Neural crest cell (in vitro differentiated cells): ENCODE measurements at regions not wholly inside any gene's neighbourhood (a gene's known extent, or its start where the extent isn't known, plus 50 kb on each side); places are given as distances from the start of the nearest gene placed in this dataset.

Source experiments
- DNase-seq: peaks from one replicate; pipeline ENCODE4 v3.0.0; 2021; ENCODE audit warnings: low read depth, mixed read lengths, low spot score
- H3K27ac Mint-ChIP-seq: one replicate; pipeline ENCODE4 v1.8.0; 2021; ENCODE audit warnings: mild to moderate bottlenecking, mixed read lengths; ENCODE audit not compliant: unreplicated experiment
- H3K27me3 Mint-ChIP-seq: 2 replicates; pipeline ENCODE4 v1.8.0; 2021; ENCODE audit warnings: low read depth, mild to moderate bottlenecking, mixed read lengths
- H3K36me3 Mint-ChIP-seq: 2 replicates; pipeline ENCODE4 v1.8.0; 2021; ENCODE audit warnings: low read depth, mild to moderate bottlenecking, mixed read lengths
- H3K4me1 Mint-ChIP-seq: 2 replicates; pipeline ENCODE4 v1.8.0; 2021; ENCODE audit warnings: mixed read lengths
- H3K4me3 Mint-ChIP-seq: one replicate; pipeline ENCODE4 v1.8.0; 2021; ENCODE audit warnings: mild to moderate bottlenecking, mixed read lengths
- H3K9me3 Mint-ChIP-seq: 2 replicates; pipeline ENCODE4 v1.8.0; 2021; ENCODE audit warnings: mixed read lengths
- TF ChIP-seq, protein P1 (sequence below): fragments of 200-600 bp; sonication (generic); conservative IDR thresholded peaks from 2 replicates; pipeline ENCODE4 v1.5.0; 2021; ENCODE audit warnings: antibody characterized with exemption, mild to moderate bottlenecking

DNA sequence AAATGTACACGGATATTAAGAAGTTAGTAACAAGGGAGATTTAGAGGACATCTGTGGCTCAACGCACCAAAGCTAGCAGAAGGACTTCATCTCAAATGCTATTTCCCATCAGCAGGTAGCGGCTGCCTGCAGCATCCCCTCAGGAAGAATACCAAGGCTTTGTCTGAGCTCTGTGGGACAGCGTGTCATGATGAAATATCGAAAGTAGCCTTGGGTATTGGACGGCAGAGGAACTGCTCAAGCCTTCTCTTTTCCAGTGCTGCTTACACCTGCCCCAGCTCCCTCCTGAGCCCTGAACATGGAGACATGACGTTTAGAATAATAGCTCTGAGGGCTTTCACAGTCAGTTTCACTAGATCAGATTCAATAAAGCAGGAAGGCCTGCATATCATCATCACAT is 241.6 kb downstream of the SUCLG1 start:
- no peaks in the 10 kb centered on the region for H3K27me3 Mint-ChIP-seq
- no peak overlapping the region for H3K27ac Mint-ChIP-seq
- H3K36me3 Mint-ChIP-seq = no peaks in the 10 kb centered on the region
- TF ChIP-seq, protein P1, sequence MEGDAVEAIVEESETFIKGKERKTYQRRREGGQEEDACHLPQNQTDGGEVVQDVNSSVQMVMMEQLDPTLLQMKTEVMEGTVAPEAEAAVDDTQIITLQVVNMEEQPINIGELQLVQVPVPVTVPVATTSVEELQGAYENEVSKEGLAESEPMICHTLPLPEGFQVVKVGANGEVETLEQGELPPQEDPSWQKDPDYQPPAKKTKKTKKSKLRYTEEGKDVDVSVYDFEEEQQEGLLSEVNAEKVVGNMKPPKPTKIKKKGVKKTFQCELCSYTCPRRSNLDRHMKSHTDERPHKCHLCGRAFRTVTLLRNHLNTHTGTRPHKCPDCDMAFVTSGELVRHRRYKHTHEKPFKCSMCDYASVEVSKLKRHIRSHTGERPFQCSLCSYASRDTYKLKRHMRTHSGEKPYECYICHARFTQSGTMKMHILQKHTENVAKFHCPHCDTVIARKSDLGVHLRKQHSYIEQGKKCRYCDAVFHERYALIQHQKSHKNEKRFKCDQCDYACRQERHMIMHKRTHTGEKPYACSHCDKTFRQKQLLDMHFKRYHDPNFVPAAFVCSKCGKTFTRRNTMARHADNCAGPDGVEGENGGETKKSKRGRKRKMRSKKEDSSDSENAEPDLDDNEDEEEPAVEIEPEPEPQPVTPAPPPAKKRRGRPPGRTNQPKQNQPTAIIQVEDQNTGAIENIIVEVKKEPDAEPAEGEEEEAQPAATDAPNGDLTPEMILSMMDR = no peak
- no peaks in the 10 kb centered on the region for H3K4me1 Mint-ChIP-seq
- DNase-seq = no peak
- no peaks in the 10 kb centered on the region for H3K9me3 Mint-ChIP-seq
- no peak overlapping the region for H3K4me3 Mint-ChIP-seq

DNA sequence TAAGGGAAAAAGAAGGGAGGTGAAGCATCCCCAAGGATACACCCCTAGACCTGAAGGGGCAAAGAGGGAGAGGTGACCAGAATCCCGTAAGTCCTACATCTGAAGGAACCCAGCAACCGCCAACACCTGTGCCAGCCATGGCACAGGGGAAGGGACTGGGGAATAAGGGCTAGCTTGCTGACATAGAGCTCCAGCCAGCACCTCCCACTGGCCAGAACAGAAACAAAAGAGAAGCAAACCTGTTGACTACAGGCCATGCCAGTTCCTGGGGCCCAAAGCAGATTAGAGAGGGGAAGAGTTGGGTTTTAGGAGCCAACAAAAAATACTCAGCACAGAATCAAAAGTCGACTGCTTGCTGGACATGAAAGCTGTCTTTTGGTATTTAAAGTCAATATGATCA is 244.6 kb downstream of the SUCLG1 start:
- H3K9me3 Mint-ChIP-seq = no peaks in the 10 kb centered on the region
- H3K4me1 Mint-ChIP-seq = no peaks in the 10 kb centered on the region
- H3K36me3 Mint-ChIP-seq = no peaks in the 10 kb centered on the region
- TF ChIP-seq, protein P1 = no peak
- H3K27me3 Mint-ChIP-seq = no peaks in the 10 kb centered on the region
- H3K4me3 Mint-ChIP-seq = no peak overlapping the region
- DNase-seq = no peak
- H3K27ac Mint-ChIP-seq = no peak overlapping the region

DNA sequence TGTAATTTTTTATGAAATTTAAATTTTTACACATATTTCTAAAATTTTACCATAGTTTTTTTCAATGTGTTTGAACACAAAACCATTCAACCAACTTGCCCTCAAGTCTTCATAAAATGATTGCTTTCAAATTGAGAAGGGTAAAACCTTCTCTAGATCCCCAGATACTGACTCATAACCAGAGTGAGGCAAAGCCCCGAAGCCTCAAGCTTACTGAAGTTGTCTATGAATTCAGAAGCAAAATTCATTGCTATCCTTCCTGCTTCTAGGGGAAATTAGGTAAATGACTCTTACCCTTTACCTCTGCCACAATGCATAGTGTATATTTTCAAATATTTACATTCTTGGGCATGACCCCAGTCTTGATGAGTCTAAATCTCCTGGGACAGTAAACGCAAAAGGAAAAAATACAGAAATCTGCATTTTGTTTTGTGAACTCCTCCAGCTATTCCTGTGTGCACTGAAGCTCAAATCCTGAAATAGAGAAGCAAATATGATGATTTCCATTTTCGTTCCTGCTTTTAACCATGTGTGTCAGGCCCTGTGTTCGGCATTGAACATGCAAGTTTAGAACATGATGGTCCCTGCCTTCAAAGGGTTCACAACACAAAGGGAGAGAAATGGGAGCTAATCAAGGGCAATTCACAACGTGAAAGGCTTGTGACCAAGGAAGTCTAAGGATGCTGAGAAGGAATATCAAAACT is 246.3 kb downstream of the SUCLG1 start:
- Mint-ChIP-seq H3K36me3 (no peaks in the 10 kb centered on the region), H3K4me1 (no peaks in the 10 kb centered on the region), H3K9me3 (no peaks in the 10 kb centered on the region), H3K4me3 (no peak overlapping the region), H3K27me3 (no peaks in the 10 kb centered on the region), H3K27ac (no peak overlapping the region)
- no peak for DNase-seq
- TF ChIP-seq, protein P1 = no peak

DNA sequence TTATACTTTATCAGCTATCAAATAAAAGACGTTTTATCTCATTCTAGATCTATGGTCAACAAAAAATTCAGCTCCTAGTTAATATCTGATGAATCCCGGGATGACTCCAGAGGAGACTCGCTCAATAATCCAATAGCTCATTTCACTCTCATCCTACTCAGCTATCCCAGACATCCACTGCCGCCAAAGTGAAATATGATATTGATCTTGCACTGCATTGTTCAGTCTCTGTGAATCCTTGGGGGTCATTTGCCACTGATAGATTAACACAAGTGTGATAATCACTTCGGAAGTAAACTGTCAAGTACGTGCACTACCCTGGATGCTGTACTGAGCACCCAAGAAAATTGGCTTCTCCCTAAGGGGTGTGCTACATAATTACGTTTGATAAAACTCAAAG is 249.1 kb downstream of the SUCLG1 start:
- TF ChIP-seq, protein P1 = no peak
- H3K9me3 Mint-ChIP-seq = no peaks in the 10 kb centered on the region
- H3K27me3 Mint-ChIP-seq = no peaks in the 10 kb centered on the region
- no peak for DNase-seq
- H3K4me1 Mint-ChIP-seq = no peaks in the 10 kb centered on the region
- no peaks in the 10 kb centered on the region for H3K36me3 Mint-ChIP-seq
- H3K4me3 Mint-ChIP-seq = no peak overlapping the region
- no peak overlapping the region for H3K27ac Mint-ChIP-seq

DNA sequence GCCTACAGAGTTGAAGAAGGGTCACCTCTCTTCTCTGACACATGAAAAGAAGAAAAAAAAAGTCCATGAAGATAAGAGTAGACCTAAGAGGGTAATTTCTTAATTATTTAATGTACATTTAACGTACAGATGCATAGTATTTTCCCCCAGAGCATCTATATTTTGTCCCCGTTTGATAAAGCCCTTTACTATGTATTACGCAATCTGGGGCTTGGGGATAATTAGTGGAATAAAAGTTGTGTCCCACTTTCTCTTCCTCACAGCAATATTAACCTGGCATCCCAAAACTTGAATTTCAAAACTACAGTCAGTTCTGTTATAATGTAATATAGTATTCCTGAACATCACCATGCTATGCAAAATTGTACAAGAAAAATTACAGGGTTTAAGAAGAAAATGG is 254.1 kb downstream of the SUCLG1 start:
- Mint-ChIP-seq H3K4me1 (no peaks in the 10 kb centered on the region), H3K36me3 (no peaks in the 10 kb centered on the region), H3K4me3 (no peak overlapping the region), H3K9me3 (no peaks in the 10 kb centered on the region), H3K27ac (no peak overlapping the region), H3K27me3 (no peaks in the 10 kb centered on the region)
- TF ChIP-seq, protein P1 = no peak
- DNase-seq = no peak
